HepG2 (cell line): ENCODE measurements at regions not wholly inside any gene's neighbourhood (a gene's known extent, or its start where the extent isn't known, plus 50 kb on each side); places are given as distances from the start of the nearest gene placed in this dataset.

Experiments used
- ATAC-seq: fragments of 200-7000 bp; cut with Tn5 transposase; 3 replicates; pipeline ENCODE4 v1.9.1; 2020; ENCODE audit warnings: mild to moderate bottlenecking, moderate library complexity
- BruUV-seq: library from RNA; stranded (reverse); fragments of 400-500 nt; replicated peaks from 2 replicates; lab custom pipeline; 2021; lab: Mats Ljungman, UMichigan
- CTCF ChIA-PET: fragments of 300-600 bp; formaldehyde crosslinking; extraction: SDS; loops from one replicate; lab custom pipeline; 2021; ENCODE audit warnings: low total read pairs, inconsistent platforms, low intra/inter-chr PET ratio; lab: Yijun Ruan, JAX
- POLR2A ChIA-PET: fragments of 350-600 bp; sonication (Branson Sonifier 250); formaldehyde crosslinking; loops from one replicate; lab custom pipeline; 2020; ENCODE audit warnings: antibody characterized with exemption, inconsistent platforms; lab: Yijun Ruan, JAX
- DNase-seq: peaks from one replicate; pipeline ENCODE4 v3.0.0-alpha.2; 2015; ENCODE audit warnings: low spot score
- FAIRE-seq: peaks from 3 replicates; lab custom pipeline; 2011; peaks lifted over from hg19 to GRCh38; lab: Jason Lieb, UNC
- H2AFZ ChIP-seq: one replicate; pipeline ENCODE4 v1.6.1; 2011; ENCODE audit warnings: low read length, inconsistent platforms
- H3K27ac ChIP-seq: fragments of 300-600 bp; 3 replicates; pipeline ENCODE4 v1.8.0; 2011; ENCODE audit warnings: mixed run types, mild to moderate bottlenecking, mixed read lengths, low read length, inconsistent platforms; ENCODE audit not compliant: insufficient read depth; ENCODE audit errors: extremely low read length
- H3K27me3 ChIP-seq, 2 experiments: fragments of 200-600 bp in 1 of 2; 2 replicates in 1 of 2; 3 replicates in 1 of 2; pipeline versions ENCODE4 v1.6.0 to v1.8.0; 2011; ENCODE audit warnings: low read length in 2 of 2, mild to moderate bottlenecking in 2 of 2, moderate library complexity in 2 of 2, inconsistent platforms in 1 of 2; ENCODE audit not compliant: insufficient read depth in 2 of 2, control insufficient read depth in 1 of 2
- H3K36me3 ChIP-seq, 2 experiments: fragments of 200-600 bp in 1 of 2; replicated peaks in 1 of 2; 2 replicates in 1 of 2; 3 replicates in 1 of 2; pipeline versions ENCODE4 v1.5.1 to v1.8.0; 2011; ENCODE audit warnings: low read length in 2 of 2, inconsistent platforms in 1 of 2; ENCODE audit not compliant: insufficient read depth in 2 of 2, control insufficient read depth in 1 of 2
- H3K4me1 ChIP-seq: 2 replicates; pipeline ENCODE4 v1.5.1; 2012; ENCODE audit warnings: low read length, inconsistent platforms; ENCODE audit not compliant: insufficient read depth
- H3K4me2 ChIP-seq: 2 replicates; pipeline ENCODE4 v1.6.0; 2011; ENCODE audit warnings: low read depth, low read length, inconsistent platforms
- H3K4me3 ChIP-seq, 3 experiments: fragments of 200-600 bp in 1 of 3; sonication (generic), shearing (Covaris generic) in 1 of 3; replicated peaks in 1 of 3; 2 replicates each; pipeline ENCODE4 v1.5.1; 2011 to 2016; ENCODE audit warnings: low read length in 3 of 3, inconsistent platforms in 2 of 3, low read depth in 2 of 3, mild to moderate bottlenecking in 2 of 3, control low read depth in 1 of 3, mixed read lengths in 1 of 3; ENCODE audit not compliant: insufficient read depth in 1 of 3
- H3K79me2 ChIP-seq: one replicate; pipeline ENCODE4 v1.6.1; 2011; ENCODE audit warnings: low read length, inconsistent platforms; ENCODE audit not compliant: insufficient read depth
- H3K9ac ChIP-seq: 2 replicates; pipeline ENCODE4 v1.6.0; 2011; ENCODE audit warnings: mild to moderate bottlenecking, low read depth, low read length, inconsistent platforms; ENCODE audit not compliant: insufficient read depth
- H3K9me3 ChIP-seq: 2 replicates; pipeline ENCODE4 v1.5.1; 2012; ENCODE audit warnings: mild to moderate bottlenecking, low read length
- H4K20me1 ChIP-seq: 2 replicates; pipeline ENCODE4 v1.6.0; 2011; ENCODE audit warnings: inconsistent platforms, mild to moderate bottlenecking, low read length, moderate library complexity; ENCODE audit not compliant: insufficient read depth
- CREB1 ChIP-seq, 2 experiments: fragments of 450-650 bp in 1 of 2; IDR thresholded peaks; 2 replicates each; pipeline ENCODE4 v1.6.1; 2016 to 2017; ENCODE audit warnings: control low read depth in 1 of 2, mild to moderate bottlenecking in 1 of 2, missing compliant biosample characterization in 1 of 2, missing genetic modification characterization in 1 of 2
- HMGA1 ChIP-seq: sonication (generic); formaldehyde crosslinking; conservative IDR thresholded peaks from 2 replicates; pipeline ENCODE4 v1.4.0; 2020; ENCODE audit warnings: missing genetic modification reagents
- HNF4G ChIP-seq, 2 experiments: sonication (generic) in 1 of 2; formaldehyde crosslinking in 1 of 2; IDR thresholded peaks; 2 replicates each; pipeline versions ENCODE4 v1.4.0 to v1.6.1; 2011 to 2020; ENCODE audit warnings: borderline replicate concordance in 2 of 2, low read depth in 2 of 2, mild to moderate bottlenecking in 2 of 2, low read length in 1 of 2, missing genetic modification reagents in 1 of 2, moderate library complexity in 1 of 2
- POGK ChIP-seq: sonication (generic); formaldehyde crosslinking; conservative IDR thresholded peaks from 2 replicates; pipeline ENCODE4 v1.8.0; 2022; ENCODE audit warnings: mild to moderate bottlenecking, moderate library complexity, missing genetic modification reagents
- POLR2AphosphoS5 ChIP-seq: IDR thresholded peaks from 2 replicates; pipeline ENCODE4 v1.6.1; 2012; ENCODE audit warnings: low read depth, low read length
- RAD51 ChIP-seq: fragments of 450-650 bp; IDR thresholded peaks from 2 replicates; pipeline ENCODE4 v1.6.1; 2016; ENCODE audit warnings: borderline replicate concordance
- SOX6 ChIP-seq, 2 experiments: fragments of 450-650 bp in 1 of 2; sonication (generic) in 1 of 2; formaldehyde crosslinking in 1 of 2; IDR thresholded peaks; 2 replicates each; pipeline versions ENCODE4 v1.4.0 to v1.6.1; 2017 to 2020; ENCODE audit warnings: antibody characterized with exemption in 1 of 2, mild to moderate bottlenecking in 1 of 2, missing genetic modification reagents in 1 of 2
- THAP11 ChIP-seq: IDR thresholded peaks from 2 replicates; pipeline ENCODE4 v1.6.1; 2016; ENCODE audit warnings: missing biosample characterization, missing genetic modification reagents
- THAP9 ChIP-seq: sonication (generic); formaldehyde crosslinking; IDR thresholded peaks from 2 replicates; pipeline ENCODE4; 2020; ENCODE audit warnings: missing genetic modification reagents, mild to moderate bottlenecking, borderline replicate concordance
- ZNF207 ChIP-seq: fragments of 450-650 bp; IDR thresholded peaks from 2 replicates; pipeline ENCODE4 v1.6.1; 2016; ENCODE audit warnings: antibody characterized with exemption, borderline replicate concordance
- ZNF547 ChIP-seq: sonication (generic); formaldehyde crosslinking; IDR thresholded peaks from 2 replicates; pipeline ENCODE4 v1.5.1; 2020; ENCODE audit warnings: mild to moderate bottlenecking, missing genetic modification reagents
- ZNF749 ChIP-seq: sonication (generic); formaldehyde crosslinking; IDR thresholded peaks from 2 replicates; pipeline ENCODE4 v1.8.0; 2022; ENCODE audit warnings: mild to moderate bottlenecking, missing genetic modification reagents, moderate library complexity, borderline replicate concordance
- ZNF790 ChIP-seq: sonication (generic); formaldehyde crosslinking; IDR thresholded peaks from 2 replicates; pipeline ENCODE4 v1.8.0; 2022; ENCODE audit warnings: missing genetic modification reagents, mild to moderate bottlenecking, borderline replicate concordance
- ZNF850 ChIP-seq: sonication (generic); formaldehyde crosslinking; conservative IDR thresholded peaks from 2 replicates; pipeline ENCODE4 v1.9.0; 2021; ENCODE audit warnings: mild to moderate bottlenecking, missing genetic modification reagents
- WGBS: methylation state at CpG from one replicate; pipeline ENCODE4 v1.1.6; 2017; ENCODE audit warnings: low lambda C conversion rate; 5-methylcytosine and 5-hydroxymethylcytosine counted together
- in situ Hi-C: cut with HindIII; loops from 2 replicates; pipeline ENCODE4 v1.10.0; 2017; ENCODE audit warnings: low pct_unique_long_range_greater_than_20kb; ENCODE audit not compliant: extremely low pct_ligation_motif_present
- intact Hi-C: fragments of 100-400 bp; cut with micrococcal nuclease; formaldehyde crosslinking; loops from one replicate; pipeline ENCODE4 v1.10.0; 2022; ENCODE audit not compliant: unreplicated experiment
- TF ChIP-seq, protein P1 (sequence below), 2 experiments: sonication (generic) in 1 of 2; formaldehyde crosslinking in 1 of 2; IDR thresholded peaks; 2 replicates each; pipeline versions ENCODE4 v1.5.1 to v1.6.1; 2011 to 2020; ENCODE audit warnings: borderline replicate concordance in 1 of 2, low read depth in 1 of 2, low read length in 1 of 2, mild to moderate bottlenecking in 1 of 2, missing genetic modification reagents in 1 of 2, moderate library complexity in 1 of 2
- TF ChIP-seq, protein P2 (sequence below): sonication (generic); formaldehyde crosslinking; conservative IDR thresholded peaks from 2 replicates; pipeline ENCODE4 v1.4.0; 2020; ENCODE audit warnings: missing genetic modification reagents

DNA sequence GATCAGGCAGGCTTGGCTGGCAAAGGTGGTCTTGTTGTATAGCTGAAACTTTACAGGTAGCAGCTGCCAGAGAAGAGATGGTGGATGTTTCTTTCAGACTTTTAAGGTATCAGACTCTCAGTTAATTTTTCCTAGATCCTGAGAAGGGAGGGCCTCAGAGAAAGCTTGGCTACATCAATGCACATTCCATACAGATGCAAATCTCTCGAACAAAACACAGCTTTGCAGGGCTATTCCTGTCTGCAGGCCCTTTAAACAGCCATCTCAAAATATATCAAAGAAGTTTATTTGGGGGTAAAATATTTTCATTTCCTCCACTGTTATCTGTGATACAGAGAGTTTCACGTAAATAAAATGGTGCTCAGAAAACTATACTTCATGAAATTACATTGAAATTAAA is 1584.4 kb downstream of the EFNA5 start:
- no peaks in the 10 kb centered on the region for H3K27me3 ChIP-seq
- no peaks in the 10 kb centered on the region for H3K79me2 ChIP-seq
- BruUV-seq, result no TSS peak
- no peak for FAIRE-seq
- no peak overlapping the region for H3K9ac ChIP-seq
- no peak for DNase-seq
- TF ChIP-seq CREB1 (IDR thresholded peaks at IDR 0.05) (no peak), CREB1 (CRISPR knock-in tag; IDR thresholded peaks at IDR 0.05) (no peak), SOX6 (IDR thresholded peaks at IDR 0.05) (no peak), SOX6 (CRISPR knock-in tag; IDR thresholded peaks at IDR 0.05) (no peak), THAP9 (CRISPR knock-in tag) (no peak), ZNF749 (no peak), POLR2AphosphoS5 (no peak), ZNF790 (CRISPR knock-in tag) (no peak), ZNF547 (CRISPR knock-in tag) (no peak), ZNF207 (no peak), THAP11 (no peak), HNF4G (IDR thresholded peaks at IDR 0.05; ENCODE audit: borderline replicate concordance, low read depth, low read length) (no peak), HNF4G (CRISPR knock-in tag; IDR thresholded peaks at IDR 0.05; ENCODE audit: borderline replicate concordance, low read depth) (no peak), POGK (CRISPR knock-in tag) (no peak), HMGA1 (CRISPR knock-in tag) (no peak), ZNF850 (no peak), RAD51 (no peak)
- TF ChIP-seq, protein P1, sequence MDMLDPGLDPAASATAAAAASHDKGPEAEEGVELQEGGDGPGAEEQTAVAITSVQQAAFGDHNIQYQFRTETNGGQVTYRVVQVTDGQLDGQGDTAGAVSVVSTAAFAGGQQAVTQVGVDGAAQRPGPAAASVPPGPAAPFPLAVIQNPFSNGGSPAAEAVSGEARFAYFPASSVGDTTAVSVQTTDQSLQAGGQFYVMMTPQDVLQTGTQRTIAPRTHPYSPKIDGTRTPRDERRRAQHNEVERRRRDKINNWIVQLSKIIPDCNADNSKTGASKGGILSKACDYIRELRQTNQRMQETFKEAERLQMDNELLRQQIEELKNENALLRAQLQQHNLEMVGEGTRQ (IDR thresholded peaks at IDR 0.05; ENCODE audit: low read depth, low read length), result no peak
- TF ChIP-seq, protein P1 (CRISPR knock-in tag; IDR thresholded peaks at IDR 0.05; ENCODE audit: borderline replicate concordance), result no peak
- TF ChIP-seq, protein P2, sequence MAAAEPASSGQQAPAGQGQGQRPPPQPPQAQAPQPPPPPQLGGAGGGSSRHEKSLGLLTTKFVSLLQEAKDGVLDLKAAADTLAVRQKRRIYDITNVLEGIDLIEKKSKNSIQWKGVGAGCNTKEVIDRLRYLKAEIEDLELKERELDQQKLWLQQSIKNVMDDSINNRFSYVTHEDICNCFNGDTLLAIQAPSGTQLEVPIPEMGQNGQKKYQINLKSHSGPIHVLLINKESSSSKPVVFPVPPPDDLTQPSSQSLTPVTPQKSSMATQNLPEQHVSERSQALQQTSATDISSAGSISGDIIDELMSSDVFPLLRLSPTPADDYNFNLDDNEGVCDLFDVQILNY, result no peak
- ChIA-PET POLR2A (no interaction called here), CTCF (no interaction called here)
- intact Hi-C loops, result no loop called here
- no peak overlapping the region for H3K4me2 ChIP-seq
- no peak for ATAC-seq
- WGBS, result 3% methylated on average over 2 of the region's 2 CpGs
- H3K36me3 ChIP-seq, result no peaks in the 10 kb centered on the region
- H4K20me1 ChIP-seq, result no peaks in the 10 kb centered on the region
- no peak overlapping the region for H3K4me3 ChIP-seq
- in situ Hi-C loops, result no loop called here
- no peak overlapping the region for H2AFZ ChIP-seq
- H3K4me1 ChIP-seq, result no peaks in the 10 kb centered on the region
- H3K9me3 ChIP-seq, result no peaks in the 10 kb centered on the region
- H3K27ac ChIP-seq, result no peak overlapping the region
